GM19023 (cell line): ENCODE measurements at regions not wholly inside any gene's neighbourhood (a gene's known extent, or its start where the extent isn't known, plus 50 kb on each side); places are given as distances from the start of the nearest gene placed in this dataset.

Source experiments
- ATAC-seq: cut with Tn5 transposase; IDR thresholded peaks from one replicate; pipeline ENCODE4 v1.9.1; 2021; ENCODE audit warnings: mild to moderate bottlenecking, moderate library complexity; ENCODE audit not compliant: unreplicated experiment

DNA sequence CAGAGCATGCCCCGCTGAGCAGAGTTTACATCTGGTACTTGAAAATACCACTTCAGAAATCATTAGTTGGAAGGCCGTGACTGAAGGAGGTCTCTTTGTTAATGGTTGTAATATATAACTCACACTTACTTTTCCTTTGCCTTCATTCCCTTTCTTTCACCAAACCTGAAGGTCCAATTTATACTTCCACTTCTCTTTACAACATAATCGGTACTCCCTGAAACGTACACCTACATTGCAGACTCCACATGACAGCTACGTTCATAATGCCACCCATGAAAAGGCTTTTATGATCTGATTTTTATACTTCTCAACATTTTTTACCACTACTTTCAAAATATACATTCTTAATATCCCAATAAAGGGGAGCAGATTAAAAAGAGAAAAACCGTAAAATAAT, 298.7 kb downstream of the C4orf33 start:
- no peak for ATAC-seq

DNA sequence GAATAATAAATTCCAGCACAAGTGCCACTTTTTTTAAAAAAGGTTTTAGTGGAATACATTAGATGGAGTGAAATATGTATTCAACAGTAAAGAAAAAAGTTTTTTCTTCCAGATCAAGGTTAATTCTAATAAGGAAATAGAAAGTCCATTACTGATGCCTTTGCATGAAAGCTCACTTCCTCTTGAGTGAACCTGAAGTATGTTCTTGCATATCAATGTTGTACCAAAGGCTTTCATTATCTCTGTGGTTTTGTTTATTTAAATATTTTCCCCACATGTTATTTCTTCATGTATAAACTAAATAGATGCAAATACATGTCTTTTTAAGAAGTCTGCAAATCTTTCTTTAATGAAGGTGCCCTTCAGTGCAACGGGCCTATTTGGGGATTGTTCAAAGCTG, 307.9 kb downstream of the C4orf33 start:
- ATAC-seq = no peak

DNA sequence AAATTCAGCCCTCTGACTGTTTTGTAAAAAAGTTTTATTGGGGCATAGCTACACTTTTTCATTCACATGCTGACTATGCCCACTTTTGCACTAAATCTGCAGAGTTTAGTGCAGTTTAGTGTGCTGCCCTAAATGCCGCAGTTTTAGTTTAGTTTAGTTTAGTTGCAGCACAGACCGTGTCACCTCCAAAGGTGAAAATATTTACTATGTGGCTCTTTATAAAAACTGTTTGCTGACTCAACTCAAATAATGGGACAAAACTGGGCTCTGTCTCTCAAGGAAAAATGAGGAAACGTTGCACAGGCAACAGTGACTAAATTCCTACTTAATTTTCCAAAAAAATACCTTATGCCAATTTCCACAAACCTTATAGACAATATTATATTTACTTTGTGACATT, 314.2 kb downstream of the C4orf33 start:
- ATAC-seq = no peak

DNA sequence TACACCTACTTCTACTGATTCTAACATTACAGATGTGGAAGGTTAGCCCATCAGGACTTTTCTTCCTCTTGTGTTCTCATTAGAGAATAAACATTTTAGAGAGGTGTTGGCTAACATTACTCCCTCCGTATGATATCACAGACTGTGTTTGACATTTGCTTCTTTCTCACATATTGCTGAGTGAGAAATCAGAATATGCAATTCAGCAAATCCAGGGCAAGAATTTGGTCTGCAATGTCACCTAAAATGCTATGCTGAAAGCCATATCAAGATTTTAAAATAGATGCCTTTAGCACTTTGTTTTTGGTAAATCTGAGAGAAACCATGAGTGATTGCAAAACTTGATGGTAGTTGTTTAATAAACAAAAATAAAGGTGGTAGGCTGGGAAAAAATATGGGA, 319.1 kb downstream of the C4orf33 start:
- no peak for ATAC-seq

GRCh38 chr4:129420637-129421036, 324.7 kb downstream of the C4orf33 start:
- no peak for ATAC-seq

GRCh38 chr4:129422277-129422676, 326.3 kb downstream of the C4orf33 start:
- no peak for ATAC-seq

GRCh38 chr4:129428454-129428853, 332.5 kb downstream of the C4orf33 start:
- no peak for ATAC-seq

DNA sequence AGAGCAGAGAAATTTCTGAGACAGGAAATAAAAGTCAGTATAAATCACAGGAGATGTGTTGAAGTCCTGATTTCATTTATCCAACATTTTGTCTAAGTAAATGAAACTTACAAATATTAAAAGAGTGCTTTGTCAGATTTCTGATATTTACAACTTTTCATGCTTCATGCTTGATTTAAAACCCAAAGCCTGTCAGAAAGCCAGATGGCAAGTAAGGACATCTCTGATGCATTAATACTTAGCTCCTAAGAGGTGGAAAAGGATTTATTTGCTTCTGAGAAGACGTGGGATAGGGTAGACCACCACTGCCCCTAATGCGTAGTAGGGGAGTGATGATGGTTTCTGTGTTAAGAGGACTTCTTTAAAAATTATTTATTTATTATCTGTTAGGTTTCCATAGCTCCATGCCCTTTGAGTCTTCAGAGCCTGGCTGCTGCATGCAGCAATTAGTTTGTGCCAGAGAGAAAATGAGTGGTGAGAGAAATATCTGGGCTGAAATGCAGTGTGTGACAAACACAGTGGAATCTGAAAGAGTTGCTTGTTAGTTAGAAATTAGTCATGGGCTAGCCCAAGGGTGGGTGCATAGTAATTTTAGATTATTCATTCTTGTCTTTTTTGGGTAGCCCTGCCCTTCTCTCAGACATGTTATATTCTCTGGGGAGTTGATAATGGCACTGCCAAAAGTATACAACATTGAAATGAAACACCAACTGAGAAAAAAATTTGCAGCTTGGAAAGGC, 333.8 kb downstream of the C4orf33 start:
- ATAC-seq = no peak

GRCh38 chr4:129437347-129437746, 341.4 kb downstream of the C4orf33 start:
- ATAC-seq = no peak

DNA sequence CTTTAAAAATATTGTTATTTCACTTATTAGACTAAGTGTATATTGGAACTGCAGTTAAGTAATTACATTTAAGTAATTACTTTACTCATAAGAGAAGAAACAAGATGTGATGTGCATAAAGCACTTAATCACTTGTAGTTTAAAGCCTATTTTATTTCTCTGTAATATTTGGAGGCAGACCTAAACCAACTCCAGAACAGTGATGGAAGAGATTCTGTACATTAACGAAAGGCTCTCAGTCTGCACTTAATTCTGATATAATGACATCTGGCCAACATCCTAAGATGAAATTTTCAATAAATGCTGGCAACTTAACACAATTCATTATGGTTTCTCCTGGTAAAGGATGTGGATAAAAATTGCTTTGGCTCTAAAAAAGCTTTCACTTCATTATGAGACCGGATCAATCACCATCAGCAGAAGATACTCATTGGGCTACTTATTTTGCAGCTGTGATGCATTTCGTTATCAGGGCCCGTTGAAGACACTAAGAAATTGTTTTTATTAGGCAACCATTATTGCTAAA, 342.6 kb downstream of the C4orf33 start:
- ATAC-seq = no peak

- no peak for ATAC-seq
These were observed 350.1 kb downstream of the C4orf33 start for GRCh38 chr4:129446074-129446473.

DNA sequence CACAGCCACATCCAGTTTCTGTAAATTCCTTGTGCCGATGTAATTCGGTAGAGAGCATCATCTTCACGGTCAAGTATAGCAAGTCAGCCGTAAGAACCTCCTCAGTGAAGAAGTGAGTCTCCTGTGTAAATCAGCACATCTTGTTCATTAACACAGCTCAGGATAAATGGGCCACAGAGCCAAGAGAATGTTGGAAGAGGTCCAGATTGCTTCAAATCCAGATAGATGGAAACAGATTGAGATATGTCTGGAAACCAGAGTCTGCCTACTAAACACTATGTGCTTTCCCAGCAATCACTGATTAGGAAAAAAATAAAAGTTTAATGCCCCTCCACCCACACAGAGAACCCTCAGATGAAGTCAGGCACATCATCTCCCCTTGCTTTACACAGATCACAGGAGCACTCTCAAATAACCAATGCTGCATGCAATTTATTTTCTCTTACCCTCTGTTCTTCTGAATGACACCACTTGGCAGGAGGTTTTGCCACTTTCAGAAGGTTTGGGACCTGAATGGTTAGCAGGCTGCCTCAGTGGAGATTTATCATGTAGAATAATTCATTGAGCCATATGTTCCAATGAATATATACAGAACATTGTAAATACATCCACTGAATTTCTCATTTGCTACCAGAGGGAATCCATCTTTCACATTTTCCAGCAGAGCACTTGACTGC, 357.7 kb downstream of the C4orf33 start:
- no peak for ATAC-seq

- no peak for ATAC-seq
These were observed 359.5 kb downstream of the C4orf33 start for GRCh38 chr4:129455482-129455881.

GRCh38 chr4:129468624-129469023, 372.7 kb downstream of the C4orf33 start:
- ATAC-seq = no peak

DNA sequence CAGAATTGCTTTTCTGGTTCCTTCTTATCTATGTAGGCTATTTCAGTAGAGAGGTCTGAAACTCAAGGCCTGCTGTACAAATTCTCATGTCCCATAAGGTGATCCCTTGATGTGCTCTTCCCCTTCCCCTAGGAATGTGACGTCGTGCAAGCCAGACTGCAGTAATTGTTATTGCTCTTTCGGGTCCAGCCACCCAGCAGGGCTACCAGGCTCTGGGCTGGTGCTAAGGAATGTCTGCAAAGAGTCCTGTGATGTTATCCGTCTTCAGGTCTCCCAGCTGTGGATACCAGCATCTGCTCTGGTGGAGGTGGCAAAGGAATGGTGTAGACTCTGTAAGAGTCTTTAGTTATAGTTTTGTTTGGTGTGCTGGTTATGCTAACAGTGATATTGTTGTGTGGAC, 378.7 kb downstream of the C4orf33 start:
- ATAC-seq = no peak

DNA sequence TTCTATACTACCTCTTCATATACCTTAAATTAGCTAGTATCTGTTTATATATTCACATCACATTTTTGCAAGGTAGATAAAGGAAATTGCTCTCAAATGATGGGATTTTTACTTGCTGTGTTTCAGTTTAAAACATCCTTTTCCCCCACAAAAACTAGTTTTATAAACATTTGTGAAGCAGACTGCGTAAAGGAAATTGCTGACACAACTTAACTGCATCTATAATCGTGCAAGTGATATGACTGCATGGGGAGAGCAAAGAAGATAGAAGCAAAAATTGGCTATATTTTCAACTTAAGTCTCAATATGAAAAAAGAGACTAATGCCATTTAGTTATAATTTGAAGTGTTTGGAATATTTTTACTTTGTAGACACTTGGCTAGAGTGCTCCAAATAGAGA, 385.2 kb downstream of the C4orf33 start:
- ATAC-seq = no peak

DNA sequence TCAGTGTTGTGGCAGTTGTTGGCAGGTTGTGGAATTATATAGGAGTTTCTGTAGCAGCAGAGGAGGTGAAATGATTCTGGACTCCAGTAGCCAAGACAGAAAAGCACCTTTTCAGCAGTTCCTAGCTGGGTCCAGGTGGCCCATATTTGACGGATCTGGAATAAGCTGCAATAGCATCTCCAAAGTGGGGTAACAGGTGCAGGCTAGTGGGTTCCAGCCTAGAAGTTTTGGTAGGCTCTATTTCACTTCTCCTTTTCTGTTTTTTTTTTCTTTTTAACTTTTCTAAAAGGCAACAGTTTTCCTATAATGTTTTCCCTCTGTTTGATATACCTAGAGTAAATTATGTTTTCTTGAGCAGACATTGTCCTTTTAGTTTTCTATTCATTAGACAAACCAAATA, 392.5 kb downstream of the C4orf33 start:
- no peak for ATAC-seq

DNA sequence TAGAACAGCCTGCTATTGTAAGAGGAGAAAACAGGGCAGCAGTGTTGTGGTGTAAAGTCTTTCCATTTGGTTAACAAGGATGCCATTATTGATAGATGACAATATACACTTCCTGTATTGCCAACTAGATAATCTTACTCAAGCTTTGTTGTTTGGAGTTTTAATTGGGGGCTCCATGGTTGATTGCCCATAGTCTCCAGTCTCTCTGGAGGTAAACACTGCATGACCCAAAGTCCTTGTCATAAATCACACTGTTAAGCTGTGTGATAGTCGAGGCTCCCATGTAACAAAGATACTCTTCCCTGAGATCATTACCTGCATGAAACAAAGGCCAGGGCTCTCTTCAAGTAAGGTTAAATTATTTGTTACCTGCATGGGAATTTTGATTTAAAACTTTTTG, 394.6 kb downstream of the C4orf33 start:
- no peak for ATAC-seq

GRCh38 chr4:129498626-129499025, 402.7 kb downstream of the C4orf33 start:
- ATAC-seq = no peak

DNA sequence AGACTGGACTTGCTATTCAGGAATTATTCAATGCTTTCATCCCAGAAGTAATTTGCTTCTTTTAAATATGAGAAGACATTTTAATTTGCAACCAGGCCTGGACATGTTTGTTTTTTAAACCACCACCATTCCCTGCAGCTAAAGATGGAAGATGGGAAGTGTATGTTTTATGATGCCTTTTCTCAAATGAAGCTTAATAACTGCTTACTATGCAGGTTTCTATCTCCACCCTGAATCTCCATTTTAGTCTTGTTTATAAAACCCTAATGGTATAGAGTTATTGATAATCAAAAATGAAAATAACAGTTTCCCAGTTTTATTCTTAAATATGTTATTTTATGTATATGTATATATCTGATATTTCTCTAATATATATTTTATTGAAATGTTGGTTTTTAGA, 418.9 kb downstream of the C4orf33 start:
- ATAC-seq = no peak

DNA sequence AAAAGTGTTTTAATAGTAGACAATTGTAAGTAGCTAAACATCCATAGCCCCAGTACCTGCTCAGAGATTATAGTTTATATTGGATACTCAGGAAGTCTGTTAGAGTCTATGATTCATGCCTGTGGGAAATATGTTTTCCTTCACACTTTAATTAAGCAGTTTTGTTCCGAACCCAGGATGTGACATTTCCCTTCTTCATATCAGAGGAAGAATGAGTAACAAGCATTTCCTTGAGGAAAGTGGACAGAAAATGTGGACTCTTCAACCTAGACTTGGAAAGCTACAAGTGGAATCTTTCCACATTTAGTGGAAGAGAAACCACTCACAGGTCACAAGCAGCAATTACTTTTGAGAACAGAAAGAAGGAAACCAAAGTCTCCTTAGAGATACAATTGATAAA, 419.4 kb downstream of the C4orf33 start:
- no peak for ATAC-seq

DNA sequence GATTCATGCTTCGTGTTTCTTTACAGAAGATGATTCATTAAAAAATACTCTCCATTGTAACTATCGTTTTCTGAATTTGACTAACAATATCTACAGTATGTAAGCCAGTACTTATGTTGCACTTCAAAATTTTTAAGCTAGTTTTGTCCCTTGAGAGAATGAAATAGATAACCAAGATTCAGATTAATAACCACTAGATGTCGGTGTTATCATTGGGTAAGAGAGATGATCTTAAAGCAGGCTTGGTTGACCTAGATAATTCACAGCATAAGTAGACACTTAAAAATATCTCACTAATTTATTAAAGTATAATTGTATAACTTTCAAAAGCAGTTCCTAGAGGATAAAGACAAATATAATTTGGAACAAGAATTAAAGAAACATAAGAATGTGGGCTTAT, 430.9 kb downstream of the C4orf33 start:
- ATAC-seq = no peak
